H9 (cell line): ENCODE measurements at regions not wholly inside any gene's neighbourhood (a gene's known extent, or its start where the extent isn't known, plus 50 kb on each side); places are given as distances from the start of the nearest gene placed in this dataset.

Experiments used
- DNase-seq: peaks from one replicate; pipeline ENCODE4 v3.0.0-alpha.2; 2017
- H2AFZ ChIP-seq: one replicate; pipeline ENCODE4 v1.6.1; 2013; ENCODE audit warnings: mild to moderate bottlenecking, low read length, control low read depth, moderate library complexity
- H2AK5ac ChIP-seq: 2 replicates; pipeline ENCODE4 v1.6.1; 2013; ENCODE audit warnings: low read length, control low read depth, mixed read lengths; ENCODE audit not compliant: insufficient read length
- H2BK120ac ChIP-seq: one replicate; pipeline ENCODE4 v1.6.1; 2013; ENCODE audit warnings: low read depth, mild to moderate bottlenecking, low read length, control low read depth, inconsistent platforms; ENCODE audit not compliant: poor library complexity, severe bottlenecking
- H2BK12ac ChIP-seq: 2 replicates; pipeline ENCODE4 v1.6.1; 2013; ENCODE audit warnings: low read length, control low read depth, mixed read lengths, low read depth; ENCODE audit not compliant: insufficient read length
- H2BK15ac ChIP-seq: 2 replicates; pipeline ENCODE4 v1.6.1; 2013; ENCODE audit warnings: low read depth, low read length, control low read depth
- H2BK20ac ChIP-seq: one replicate; pipeline ENCODE4 v1.6.1; 2013; ENCODE audit warnings: low read depth, mild to moderate bottlenecking, low read length, control low read depth, inconsistent platforms; ENCODE audit not compliant: poor library complexity, severe bottlenecking
- H2BK5ac ChIP-seq: 2 replicates; pipeline ENCODE4 v1.6.1; 2013; ENCODE audit warnings: low read length, control low read depth, mixed read lengths; ENCODE audit not compliant: insufficient read length
- H3K14ac ChIP-seq: 2 replicates; pipeline ENCODE4 v1.6.1; 2013; ENCODE audit warnings: low read length, control low read depth; ENCODE audit not compliant: insufficient read depth
- H3K18ac ChIP-seq: 2 replicates; pipeline ENCODE4 v1.6.1; 2013; ENCODE audit warnings: low read depth, mild to moderate bottlenecking, mixed read lengths, low read length, control low read depth; ENCODE audit not compliant: insufficient read length
- H3K23ac ChIP-seq: 2 replicates; pipeline ENCODE4 v1.6.1; 2013; ENCODE audit warnings: low read length, control low read depth, mixed read lengths, low read depth; ENCODE audit not compliant: insufficient read length
- H3K23me2 ChIP-seq: 2 replicates; pipeline ENCODE4 v1.6.1; 2013; ENCODE audit warnings: low read depth, mild to moderate bottlenecking, mixed read lengths, low read length, control low read depth; ENCODE audit not compliant: insufficient read length, poor library complexity, severe bottlenecking
- H3K27ac ChIP-seq: 2 replicates; pipeline ENCODE4 v1.5.1; 2013; ENCODE audit warnings: low read length, control low read depth, mixed read lengths, low read depth; ENCODE audit not compliant: insufficient read length
- H3K27me3 ChIP-seq: 2 replicates; pipeline ENCODE4 v1.6.1; 2013; ENCODE audit warnings: low read length, control low read depth, inconsistent platforms; ENCODE audit not compliant: insufficient read depth
- H3K4ac ChIP-seq: 2 replicates; pipeline ENCODE4 v1.6.1; 2013; ENCODE audit warnings: low read depth, mild to moderate bottlenecking, control low read depth, inconsistent platforms, low read length, moderate library complexity
- H3K4me1 ChIP-seq: 2 replicates; pipeline ENCODE4 v1.6.1; 2013; ENCODE audit warnings: low read length, control low read depth, inconsistent platforms; ENCODE audit not compliant: insufficient read depth
- H3K4me2 ChIP-seq: 2 replicates; pipeline ENCODE4 v1.6.1; 2013; ENCODE audit warnings: low read length, control low read depth, mixed read lengths; ENCODE audit not compliant: insufficient read length, insufficient read depth
- H3K56ac ChIP-seq: 2 replicates; pipeline ENCODE4 v1.6.1; 2013; ENCODE audit warnings: low read depth, mild to moderate bottlenecking, mixed read lengths, low read length, control low read depth; ENCODE audit not compliant: insufficient read length
- H3K79me1 ChIP-seq: 2 replicates; pipeline ENCODE4 v1.6.1; 2013; ENCODE audit warnings: low read depth, mild to moderate bottlenecking, moderate library complexity, low read length, control low read depth, inconsistent platforms; ENCODE audit not compliant: insufficient read depth, poor library complexity, severe bottlenecking
- H3K79me2 ChIP-seq: 2 replicates; pipeline ENCODE4 v1.6.1; 2013; ENCODE audit warnings: low read length, control low read depth, inconsistent platforms; ENCODE audit not compliant: insufficient read depth
- H3K9ac ChIP-seq: 2 replicates; pipeline ENCODE4 v1.6.1; 2013; ENCODE audit warnings: low read length, control low read depth, mixed read lengths; ENCODE audit not compliant: insufficient read length; ENCODE audit errors: extremely low read depth
- H3K9me3 ChIP-seq: one replicate; pipeline ENCODE4 v1.6.1; 2013; ENCODE audit warnings: low read depth, low read length, inconsistent platforms; ENCODE audit not compliant: control insufficient read depth
- H3T11ph ChIP-seq: one replicate; pipeline ENCODE4 v1.6.1; 2013; ENCODE audit warnings: mild to moderate bottlenecking, low read length, control low read depth, inconsistent platforms
- H4K20me1 ChIP-seq: one replicate; pipeline ENCODE4 v1.6.1; 2013; ENCODE audit not compliant: control insufficient read depth, insufficient read length, insufficient read depth
- H4K5ac ChIP-seq: 2 replicates; pipeline ENCODE4 v1.6.1; 2013; ENCODE audit warnings: low read depth, mild to moderate bottlenecking, mixed read lengths, low read length, control low read depth; ENCODE audit not compliant: insufficient read length
- H4K8ac ChIP-seq: replicated peaks from 2 replicates; pipeline ENCODE4 v1.6.1; 2013; ENCODE audit warnings: low read length, control low read depth, mixed read lengths, low read depth; ENCODE audit not compliant: insufficient read length
- H4K91ac ChIP-seq: 2 replicates; pipeline ENCODE4 v1.6.1; 2013; ENCODE audit warnings: low read depth, mild to moderate bottlenecking, moderate library complexity, mixed read lengths, low read length, control low read depth; ENCODE audit not compliant: insufficient read length
- H3K27ac Mint-ChIP-seq, 3 experiments: 2 replicates in 2 of 3; 3 replicates in 1 of 3; pipeline ENCODE4 v1.8.0; 2020 to 2021; ENCODE audit warnings: mixed read lengths in 3 of 3, mild to moderate bottlenecking in 1 of 3, moderate library complexity in 1 of 3
- H3K27me3 Mint-ChIP-seq: 2 replicates; pipeline ENCODE4 v1.8.0; 2021; ENCODE audit warnings: low read depth, mild to moderate bottlenecking, moderate library complexity, mixed read lengths
- H3K36me3 Mint-ChIP-seq, 3 experiments: 2 replicates in 2 of 3; 3 replicates in 1 of 3; pipeline ENCODE4 v1.8.0; 2020 to 2021; ENCODE audit warnings: low read depth in 3 of 3, mixed read lengths in 3 of 3; ENCODE audit not compliant: insufficient read depth in 1 of 3
- H3K4me1 Mint-ChIP-seq, 2 experiments: 2 replicates each; pipeline ENCODE4 v1.8.0; 2020; ENCODE audit warnings: mixed read lengths in 2 of 2
- H3K4me3 Mint-ChIP-seq, 2 experiments: 2 replicates in 1 of 2; 3 replicates in 1 of 2; pipeline ENCODE4 v1.8.0; 2020 to 2021; ENCODE audit warnings: mild to moderate bottlenecking in 2 of 2, mixed read lengths in 2 of 2, moderate library complexity in 1 of 2
- H3K9me3 Mint-ChIP-seq, 2 experiments: 2 replicates in 1 of 2; 3 replicates in 1 of 2; pipeline ENCODE4 v1.8.0; 2020; ENCODE audit warnings: mild to moderate bottlenecking in 2 of 2, mixed read lengths in 2 of 2, moderate library complexity in 1 of 2
- CTCF ChIP-seq: fragments of 200-600 bp; sonication (generic); conservative IDR thresholded peaks from 3 replicates; pipeline ENCODE4 v1.8.0; 2021; ENCODE audit warnings: antibody characterized with exemption, mild to moderate bottlenecking
- WGBS: extraction: QIAGEN DNeasy Blood & Tissue Kit; methylation state at CpG from one replicate; pipeline ENCODE4 v1.1.7; 2013; ENCODE audit warnings: missing lambda C conversion rate, low lambda C conversion rate, mixed read lengths; ENCODE audit not compliant: insufficient read length; ENCODE audit errors: extremely low coverage; 5-methylcytosine and 5-hydroxymethylcytosine counted together

- Mint-ChIP-seq H3K9me3 (no peaks in the 10 kb centered on the region), H3K4me3 (no peak overlapping the region), H3K27ac (no peak overlapping the region), H3K27me3 (no peaks in the 10 kb centered on the region; the same call in 1 of the 2 replicates), H3K4me1 (peaks cover 9 to 12% of the 10 kb centered on the region in 2 experiments; a peak in 3 of 4 replicates), H3K36me3 (no peaks in the 10 kb centered on the region)
- Histone ChIP-seq H3K23ac (no peak overlapping the region), H3K18ac (no peak overlapping the region), H3K9me3 (no peaks in the 10 kb centered on the region), H4K5ac (no peak overlapping the region), H3K27ac (no peak overlapping the region), H3T11ph (no peak overlapping the region), H3K56ac (no peak overlapping the region), H2BK5ac (no peak overlapping the region), H2AFZ (no peak overlapping the region), H3K4me2 (no peak overlapping the region), H3K9ac (no peak overlapping the region), H4K20me1 (no peaks in the 10 kb centered on the region), H3K79me2 (no peaks in the 10 kb centered on the region), H3K4ac (no peak overlapping the region), H3K4me1 (no peaks in the 10 kb centered on the region), H3K79me1 (no peaks in the 10 kb centered on the region), H2BK120ac (no peak overlapping the region), H4K91ac (no peak overlapping the region), H2BK15ac (no peak overlapping the region), H3K23me2 (no peaks in the 10 kb centered on the region), H3K27me3 (no peaks in the 10 kb centered on the region), H2AK5ac (no peak overlapping the region), H3K14ac (no peak overlapping the region), H2BK12ac (no peak overlapping the region), H4K8ac (no peak overlapping the region), H2BK20ac (no peak overlapping the region)
- no CpG with 5 or more reads among the region's 2 CpGs for WGBS
- DNase-seq = no peak
- no peak for TF ChIP-seq CTCF
Observed at GRCh38 chr2:65916785-65917295, 484.4 kb upstream of the SPRED2 start.
